ENCODE measurements at regions not wholly inside any gene's neighbourhood (a gene's known extent, or its start where the extent isn't known, plus 50 kb on each side); places are given as distances from the start of the nearest gene placed in this dataset.

DNA sequence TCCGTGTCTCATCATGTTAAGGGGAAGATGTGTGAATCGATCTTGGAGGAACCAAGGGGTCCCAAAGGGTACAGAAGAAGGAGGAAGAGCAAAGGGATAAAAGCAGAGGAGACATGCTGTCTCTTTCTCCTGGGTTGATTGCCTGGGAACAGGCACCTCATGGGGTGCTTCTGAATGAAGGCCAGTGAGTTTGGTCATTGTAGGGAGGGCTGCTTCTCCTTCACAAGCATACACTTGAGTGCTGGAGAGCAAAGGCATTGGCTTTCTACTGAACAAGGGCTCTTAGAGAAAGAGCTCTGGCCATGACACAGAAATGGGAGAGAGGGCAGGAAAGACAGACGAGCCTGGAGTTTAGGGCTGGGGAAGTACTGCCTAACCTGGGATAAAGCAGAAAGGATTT, 146.7 kb upstream of the NPY start:
- Histone ChIP-seq H3K4me3 (ENCODE audit: control insufficient read depth in 2 of 3, extremely low read depth in 1 of 3, insufficient read depth in 2 of 3, low read depth in 1 of 3, low read length in 3 of 3) (no peak overlapping the region), H3K9me1 (ENCODE audit: control insufficient read depth, extremely low read depth, insufficient read depth, low read length) (no peaks in the 10 kb centered on the region), H3K9me3 (ENCODE audit: control insufficient read depth, low read depth, low read length) (no peaks in the 10 kb centered on the region), H3K79me2 (ENCODE audit: control insufficient read depth, insufficient read depth, low read length) (no peaks in the 10 kb centered on the region), H3K36me3 (ENCODE audit: control insufficient read depth in 2 of 2, extremely low read depth in 1 of 2, insufficient read depth in 2 of 2, low read length in 2 of 2) (no peaks in the 10 kb centered on the region), H4K20me1 (ENCODE audit: control insufficient read depth, extremely low read depth, insufficient read depth, low read length) (no peaks in the 10 kb centered on the region), H3K4me1 (ENCODE audit: control insufficient read depth, extremely low read depth, insufficient read depth, low read length) (no peaks in the 10 kb centered on the region), H3K27me3 (ENCODE audit: control insufficient read depth, extremely low read depth, insufficient read depth, low read length) (no peaks in the 10 kb centered on the region), H3K27ac (ENCODE audit: control insufficient read depth, insufficient read depth, low read length) (no peak overlapping the region), H3K9ac (ENCODE audit: control insufficient read depth, extremely low read depth, insufficient read depth, low read length) (no peak overlapping the region), H3K4me2 (ENCODE audit: control insufficient read depth, extremely low read depth, insufficient read depth, low read depth, low read length) (no peak overlapping the region), H2AFZ (ENCODE audit: control insufficient read depth, low read length) (no peak overlapping the region)
- DNase-seq (ENCODE audit: low read depth, low spot score): no peak
- TF ChIP-seq EZH2 (IDR thresholded peaks at IDR 0.05; ENCODE audit: low read length): no peak
- TF ChIP-seq, protein P1, sequence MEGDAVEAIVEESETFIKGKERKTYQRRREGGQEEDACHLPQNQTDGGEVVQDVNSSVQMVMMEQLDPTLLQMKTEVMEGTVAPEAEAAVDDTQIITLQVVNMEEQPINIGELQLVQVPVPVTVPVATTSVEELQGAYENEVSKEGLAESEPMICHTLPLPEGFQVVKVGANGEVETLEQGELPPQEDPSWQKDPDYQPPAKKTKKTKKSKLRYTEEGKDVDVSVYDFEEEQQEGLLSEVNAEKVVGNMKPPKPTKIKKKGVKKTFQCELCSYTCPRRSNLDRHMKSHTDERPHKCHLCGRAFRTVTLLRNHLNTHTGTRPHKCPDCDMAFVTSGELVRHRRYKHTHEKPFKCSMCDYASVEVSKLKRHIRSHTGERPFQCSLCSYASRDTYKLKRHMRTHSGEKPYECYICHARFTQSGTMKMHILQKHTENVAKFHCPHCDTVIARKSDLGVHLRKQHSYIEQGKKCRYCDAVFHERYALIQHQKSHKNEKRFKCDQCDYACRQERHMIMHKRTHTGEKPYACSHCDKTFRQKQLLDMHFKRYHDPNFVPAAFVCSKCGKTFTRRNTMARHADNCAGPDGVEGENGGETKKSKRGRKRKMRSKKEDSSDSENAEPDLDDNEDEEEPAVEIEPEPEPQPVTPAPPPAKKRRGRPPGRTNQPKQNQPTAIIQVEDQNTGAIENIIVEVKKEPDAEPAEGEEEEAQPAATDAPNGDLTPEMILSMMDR (optimal IDR thresholded peaks at IDR 0.05 in 1 of 3, IDR thresholded peaks at IDR 0.05 in 1 of 3, conservative IDR thresholded peaks at IDR 0.05 in 1 of 3; ENCODE audit: extremely low read depth in 1 of 3, insufficient read depth in 2 of 3, low read length in 3 of 3): no peak
- FAIRE-seq: no peak
- dilution Hi-C loops (cut with MboI; ENCODE audit: extremely low pct_ligation_motif_present, low sequenced_read_pairs): no loop called here

DNA sequence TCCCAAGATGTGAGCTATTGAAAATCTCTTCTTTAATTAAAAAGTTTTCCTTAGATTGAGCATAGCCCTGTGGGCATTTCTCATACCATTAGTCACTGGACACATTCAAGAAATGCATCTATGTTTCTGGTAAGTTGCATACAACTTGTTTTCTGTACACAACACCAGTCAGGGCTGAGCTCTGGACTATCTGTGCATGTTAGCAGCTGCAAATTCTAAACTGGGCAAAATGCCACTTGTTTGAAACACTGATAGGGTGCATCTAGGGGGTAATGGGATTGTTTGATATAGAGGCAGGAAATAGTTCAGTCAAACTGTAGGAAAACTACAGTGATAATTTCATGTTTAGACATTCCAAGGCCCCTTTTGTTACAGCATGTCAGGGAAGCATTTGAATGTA, 145.6 kb upstream of the NPY start:
- Histone ChIP-seq H3K9me3 (ENCODE audit: control insufficient read depth, low read depth, low read length) (no peaks in the 10 kb centered on the region), H3K27me3 (ENCODE audit: control insufficient read depth, extremely low read depth, insufficient read depth, low read length) (no peaks in the 10 kb centered on the region), H3K4me2 (ENCODE audit: control insufficient read depth, extremely low read depth, insufficient read depth, low read depth, low read length) (no peak overlapping the region), H3K9ac (ENCODE audit: control insufficient read depth, extremely low read depth, insufficient read depth, low read length) (no peak overlapping the region), H3K36me3 (ENCODE audit: control insufficient read depth in 2 of 2, extremely low read depth in 1 of 2, insufficient read depth in 2 of 2, low read length in 2 of 2) (no peaks in the 10 kb centered on the region), H3K9me1 (ENCODE audit: control insufficient read depth, extremely low read depth, insufficient read depth, low read length) (no peaks in the 10 kb centered on the region), H3K79me2 (ENCODE audit: control insufficient read depth, insufficient read depth, low read length) (no peaks in the 10 kb centered on the region), H2AFZ (ENCODE audit: control insufficient read depth, low read length) (no peak overlapping the region), H3K27ac (ENCODE audit: control insufficient read depth, insufficient read depth, low read length) (no peak overlapping the region), H3K4me1 (ENCODE audit: control insufficient read depth, extremely low read depth, insufficient read depth, low read length) (no peaks in the 10 kb centered on the region), H3K4me3 (ENCODE audit: control insufficient read depth in 2 of 3, extremely low read depth in 1 of 3, insufficient read depth in 2 of 3, low read depth in 1 of 3, low read length in 3 of 3) (no peak overlapping the region), H4K20me1 (ENCODE audit: control insufficient read depth, extremely low read depth, insufficient read depth, low read length) (no peaks in the 10 kb centered on the region)
- FAIRE-seq (no peak), DNase-seq (ENCODE audit: low read depth, low spot score) (no peak)
- dilution Hi-C loops (cut with MboI; ENCODE audit: extremely low pct_ligation_motif_present, low sequenced_read_pairs): no loop called here
- TF ChIP-seq, protein P1 (optimal IDR thresholded peaks at IDR 0.05 in 1 of 3, IDR thresholded peaks at IDR 0.05 in 1 of 3, conservative IDR thresholded peaks at IDR 0.05 in 1 of 3; ENCODE audit: extremely low read depth in 1 of 3, insufficient read depth in 2 of 3, low read length in 3 of 3): no peak
- TF ChIP-seq EZH2 (IDR thresholded peaks at IDR 0.05; ENCODE audit: low read length): no peak
